AG04450 (cell line): ENCODE measurements at regions not wholly inside any gene's neighbourhood (a gene's known extent, or its start where the extent isn't known, plus 50 kb on each side); places are given as distances from the start of the nearest gene placed in this dataset.

Experiments used
- CTCF ChIA-PET: fragments of 300-600, 350-600 bp; formaldehyde crosslinking; extraction: SDS; loops from one replicate; lab custom pipeline; 2022; ENCODE audit warnings: antibody characterized with exemption, inconsistent platforms; lab: Charles Lee
- POLR2A ChIA-PET: fragments of 350-600 bp; formaldehyde crosslinking; extraction: SDS; loops from one replicate; lab custom pipeline; 2021; ENCODE audit warnings: antibody characterized with exemption, inconsistent platforms; lab: Yijun Ruan, JAX
- DNase-seq: peaks from one replicate; pipeline ENCODE4 v3.0.0-alpha.2; 2011; ENCODE audit warnings: low read depth, low spot score
- H3K27ac ChIP-seq: one replicate; pipeline ENCODE4 v1.5.1; 2012; ENCODE audit warnings: low read depth, low read length, control low read depth
- H3K27me3 ChIP-seq: one replicate; pipeline ENCODE4 v1.6.0; 2012; ENCODE audit warnings: low read length; ENCODE audit not compliant: control insufficient read depth, insufficient read depth
- H3K4me3 ChIP-seq: 2 replicates; pipeline ENCODE4 v1.5.1; 2011; ENCODE audit warnings: mild to moderate bottlenecking, low read depth, low read length, control low read depth
- H3K9me3 ChIP-seq: 2 replicates; pipeline ENCODE4 v1.5.1; 2012; ENCODE audit warnings: low read length; ENCODE audit not compliant: control insufficient read depth, insufficient read depth
- CTCF ChIP-seq: IDR thresholded peaks from 2 replicates; pipeline ENCODE4 v1.5.1; 2011; ENCODE audit warnings: low read depth, low read length, control low read depth, inconsistent platforms

DNA sequence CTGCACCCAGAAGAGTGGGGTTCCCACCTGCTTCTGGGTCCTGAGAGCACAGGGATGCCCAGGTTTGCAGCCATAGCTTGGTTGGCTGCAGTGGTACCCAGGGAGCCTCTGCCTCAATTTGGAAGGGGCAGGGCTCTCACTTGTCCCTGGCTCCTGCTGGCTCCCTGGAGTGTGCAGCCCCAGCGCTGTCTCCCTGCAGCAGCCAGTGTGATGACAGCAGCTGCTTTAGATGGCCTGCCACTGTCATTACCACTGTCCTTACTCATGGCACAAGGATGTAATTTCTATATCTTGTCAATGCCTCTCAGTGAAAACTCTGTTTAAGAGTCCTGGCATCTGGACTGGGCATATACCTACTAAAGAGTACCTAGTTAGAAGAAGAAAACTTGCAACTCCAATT lies 250.9 kb downstream of the KIF20B start:
- ChIA-PET POLR2A (no interaction called here), CTCF (interaction anchor here (2.4 kb wide), 1 partner anchor 640 kb away, joined by 7 read pairs; no protein-coding TSS in a partner anchor)
- Histone ChIP-seq H3K27ac (no peak overlapping the region), H3K4me3 (no peak overlapping the region), H3K27me3 (peaks cover 2% of the 10 kb centered on the region), H3K9me3 (no peaks in the 10 kb centered on the region)
- TF ChIP-seq CTCF: no peak
- no peak for DNase-seq

- no peak for DNase-seq
- no peak overlapping the region for H3K4me3 ChIP-seq
- H3K27me3 ChIP-seq: peaks cover 2% of the 10 kb centered on the region
- ChIA-PET CTCF (interaction anchor here (2.4 kb wide), 1 partner anchor 640 kb away, joined by 7 read pairs; no protein-coding TSS in a partner anchor), POLR2A (no interaction called here)
- H3K9me3 ChIP-seq: no peaks in the 10 kb centered on the region
- TF ChIP-seq CTCF: no peak
- H3K27ac ChIP-seq: no peak overlapping the region
These were observed 251.4 kb downstream of the KIF20B start for GRCh38 chr10:89952751-89953150.

DNA sequence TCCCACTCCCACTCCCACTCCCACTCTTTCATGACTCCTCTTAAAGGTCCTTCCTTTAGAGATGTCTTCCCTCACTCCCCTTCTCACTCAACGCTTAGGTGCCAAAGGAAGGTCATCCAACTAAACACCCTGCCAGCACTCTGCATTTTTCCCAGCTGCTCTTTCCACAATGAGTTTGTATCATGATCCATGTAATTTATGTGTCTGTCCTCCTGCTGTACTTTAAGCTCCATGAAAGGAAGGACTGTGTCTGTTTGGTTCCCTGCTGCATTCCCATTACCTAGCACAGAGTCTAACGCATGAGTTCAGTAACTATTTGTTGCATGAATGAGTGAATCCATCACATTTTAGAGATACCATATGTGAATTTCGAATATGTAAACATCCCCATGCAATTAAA lies 252.7 kb downstream of the KIF20B start:
- DNase-seq: no peak
- ChIA-PET POLR2A (no interaction called here), CTCF (interaction anchor here (1.0 to 2.4 kb wide), 3 partner anchors 639 to 834 kb away, joined by 4 to 7 read pairs (median 6); no protein-coding TSS in a partner anchor)
- Histone ChIP-seq H3K27me3 (peaks cover 2% of the 10 kb centered on the region), H3K27ac (no peak overlapping the region), H3K4me3 (no peak overlapping the region), H3K9me3 (no peaks in the 10 kb centered on the region)
- TF ChIP-seq CTCF: no peak

- no peak for DNase-seq
- peaks cover 2% of the 10 kb centered on the region for H3K27me3 ChIP-seq
- no peak overlapping the region for H3K27ac ChIP-seq
- TF ChIP-seq CTCF: peak; percentile 29; the same call in 1 of the 2 replicates
- ChIA-PET CTCF (interaction anchor here (0.7 to 3.4 kb wide), 5 partner anchors 159 to 907 kb away, joined by 3 to 19 read pairs (median 4); no protein-coding TSS in a partner anchor), POLR2A (no interaction called here)
- H3K4me3 ChIP-seq: no peak overlapping the region
- no peaks in the 10 kb centered on the region for H3K9me3 ChIP-seq
These were observed 253.6 kb downstream of the KIF20B start for GRCh38 chr10:89954787-89955566.

DNA sequence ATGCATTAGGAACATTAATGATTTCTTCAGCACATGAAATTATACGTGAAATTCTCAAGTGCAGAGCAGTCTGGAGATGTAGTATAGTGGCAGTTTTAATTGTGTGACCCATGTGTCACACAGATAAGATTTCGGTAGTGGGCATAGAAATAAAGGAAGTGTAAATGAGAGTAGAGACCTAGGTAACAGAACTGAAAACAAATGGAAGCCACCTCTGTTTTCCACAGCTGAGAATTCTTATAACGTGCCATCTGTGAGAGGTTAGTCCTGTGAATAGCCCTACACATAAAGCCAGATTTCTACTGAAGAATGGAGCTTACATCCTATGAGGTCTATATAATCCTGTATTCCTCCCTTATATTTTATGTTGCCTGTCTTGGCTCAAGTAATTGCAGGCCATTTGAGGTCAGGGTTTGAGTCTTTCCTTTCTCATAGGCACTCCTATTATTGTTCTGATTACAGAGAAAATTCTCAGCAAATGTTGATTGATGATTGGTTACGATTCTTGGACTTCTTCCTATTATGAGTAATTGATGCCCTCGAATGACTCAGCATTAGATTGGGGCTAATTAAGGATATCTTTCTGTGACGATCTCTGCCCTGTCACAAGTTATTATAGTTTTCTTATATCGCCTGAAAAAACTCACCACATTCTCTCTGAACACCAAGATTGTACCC lies 258.2 kb downstream of the KIF20B start:
- Histone ChIP-seq H3K27me3 (no peaks in the 10 kb centered on the region), H3K4me3 (no peak overlapping the region), H3K27ac (no peak overlapping the region), H3K9me3 (no peaks in the 10 kb centered on the region; the same call in 1 of the 2 replicates)
- POLR2A ChIA-PET: no interaction called here
- DNase-seq: no peak
- CTCF ChIA-PET: no interaction called here
- TF ChIP-seq CTCF: no peak
